ENCODE measurements at regions not wholly inside any gene's neighbourhood (a gene's known extent, or its start where the extent isn't known, plus 50 kb on each side); places are given as distances from the start of the nearest gene placed in this dataset.

GRCh38 chr6:144876689-144877088 is 591.6 kb downstream of the UTRN start:
- no peak overlapping the region for H3K4me3 Mint-ChIP-seq
- H3K36me3 Mint-ChIP-seq, result peaks cover 20% of the 10 kb centered on the region
- CTCF ChIA-PET, result no interaction called here
- H3K27me3 Mint-ChIP-seq (ENCODE audit: low read depth), result no peaks in the 10 kb centered on the region
- no peak for TF ChIP-seq SMAD4 (CRISPR knock-in tag; IDR thresholded peaks at IDR 0.05)
- no peak for TF ChIP-seq JUN (CRISPR knock-in tag; IDR thresholded peaks at IDR 0.05)
- no peak for TF ChIP-seq ATF1 (CRISPR knock-in tag; IDR thresholded peaks at IDR 0.05)
- H3K27ac Mint-ChIP-seq, result no peak overlapping the region
- ATAC-seq (no peak), DNase-seq (ENCODE audit: low spot score) (no peak)
- H3K9me3 Mint-ChIP-seq, result peaks cover 26% of the 10 kb centered on the region
- H3K4me1 Mint-ChIP-seq, result peaks cover 9% of the 10 kb centered on the region
- POLR2A ChIA-PET, result no interaction called here

DNA sequence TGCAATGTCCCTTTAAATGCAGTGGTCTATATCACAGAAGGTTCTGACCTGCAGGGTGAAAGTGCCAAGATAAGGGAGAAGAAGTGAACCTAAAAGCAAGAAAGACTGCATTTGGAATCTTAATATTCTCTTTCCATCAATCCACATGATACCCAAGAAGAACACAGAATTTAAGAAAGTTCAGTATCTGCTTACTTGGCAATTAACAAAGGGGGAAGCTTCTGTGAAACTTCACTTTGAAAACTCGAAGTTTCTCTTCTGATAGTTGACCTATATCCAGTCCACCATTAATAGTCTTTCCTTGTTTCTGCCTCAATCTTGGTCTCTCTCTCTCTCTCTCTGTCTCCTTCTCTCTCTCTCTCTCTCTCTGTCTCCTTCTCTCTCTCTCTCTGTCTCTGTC is 592.0 kb downstream of the UTRN start:
- H3K9me3 Mint-ChIP-seq, result peaks cover 25% of the 10 kb centered on the region
- CTCF ChIA-PET, result no interaction called here
- H3K36me3 Mint-ChIP-seq, result peaks cover 20% of the 10 kb centered on the region
- no peaks in the 10 kb centered on the region for H3K27me3 Mint-ChIP-seq (ENCODE audit: low read depth)
- DNase-seq (ENCODE audit: low spot score) (no peak), ATAC-seq (no peak)
- H3K4me3 Mint-ChIP-seq, result no peak overlapping the region
- no peak for TF ChIP-seq NR3C1 (CRISPR knock-in tag; conservative IDR thresholded peaks at IDR 0.05; ENCODE audit: low read depth)
- TF ChIP-seq, protein P1, sequence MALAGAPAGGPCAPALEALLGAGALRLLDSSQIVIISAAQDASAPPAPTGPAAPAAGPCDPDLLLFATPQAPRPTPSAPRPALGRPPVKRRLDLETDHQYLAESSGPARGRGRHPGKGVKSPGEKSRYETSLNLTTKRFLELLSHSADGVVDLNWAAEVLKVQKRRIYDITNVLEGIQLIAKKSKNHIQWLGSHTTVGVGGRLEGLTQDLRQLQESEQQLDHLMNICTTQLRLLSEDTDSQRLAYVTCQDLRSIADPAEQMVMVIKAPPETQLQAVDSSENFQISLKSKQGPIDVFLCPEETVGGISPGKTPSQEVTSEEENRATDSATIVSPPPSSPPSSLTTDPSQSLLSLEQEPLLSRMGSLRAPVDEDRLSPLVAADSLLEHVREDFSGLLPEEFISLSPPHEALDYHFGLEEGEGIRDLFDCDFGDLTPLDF (CRISPR knock-in tag; IDR thresholded peaks at IDR 0.05), result no peak
- TF ChIP-seq EMX1 (CRISPR knock-in tag; IDR thresholded peaks at IDR 0.05), result no peak
- no peak for TF ChIP-seq TEAD4 (CRISPR knock-in tag; IDR thresholded peaks at IDR 0.05)
- TF ChIP-seq PRDM15 (CRISPR knock-in tag; IDR thresholded peaks at IDR 0.05), result no peak
- TF ChIP-seq, protein P2, sequence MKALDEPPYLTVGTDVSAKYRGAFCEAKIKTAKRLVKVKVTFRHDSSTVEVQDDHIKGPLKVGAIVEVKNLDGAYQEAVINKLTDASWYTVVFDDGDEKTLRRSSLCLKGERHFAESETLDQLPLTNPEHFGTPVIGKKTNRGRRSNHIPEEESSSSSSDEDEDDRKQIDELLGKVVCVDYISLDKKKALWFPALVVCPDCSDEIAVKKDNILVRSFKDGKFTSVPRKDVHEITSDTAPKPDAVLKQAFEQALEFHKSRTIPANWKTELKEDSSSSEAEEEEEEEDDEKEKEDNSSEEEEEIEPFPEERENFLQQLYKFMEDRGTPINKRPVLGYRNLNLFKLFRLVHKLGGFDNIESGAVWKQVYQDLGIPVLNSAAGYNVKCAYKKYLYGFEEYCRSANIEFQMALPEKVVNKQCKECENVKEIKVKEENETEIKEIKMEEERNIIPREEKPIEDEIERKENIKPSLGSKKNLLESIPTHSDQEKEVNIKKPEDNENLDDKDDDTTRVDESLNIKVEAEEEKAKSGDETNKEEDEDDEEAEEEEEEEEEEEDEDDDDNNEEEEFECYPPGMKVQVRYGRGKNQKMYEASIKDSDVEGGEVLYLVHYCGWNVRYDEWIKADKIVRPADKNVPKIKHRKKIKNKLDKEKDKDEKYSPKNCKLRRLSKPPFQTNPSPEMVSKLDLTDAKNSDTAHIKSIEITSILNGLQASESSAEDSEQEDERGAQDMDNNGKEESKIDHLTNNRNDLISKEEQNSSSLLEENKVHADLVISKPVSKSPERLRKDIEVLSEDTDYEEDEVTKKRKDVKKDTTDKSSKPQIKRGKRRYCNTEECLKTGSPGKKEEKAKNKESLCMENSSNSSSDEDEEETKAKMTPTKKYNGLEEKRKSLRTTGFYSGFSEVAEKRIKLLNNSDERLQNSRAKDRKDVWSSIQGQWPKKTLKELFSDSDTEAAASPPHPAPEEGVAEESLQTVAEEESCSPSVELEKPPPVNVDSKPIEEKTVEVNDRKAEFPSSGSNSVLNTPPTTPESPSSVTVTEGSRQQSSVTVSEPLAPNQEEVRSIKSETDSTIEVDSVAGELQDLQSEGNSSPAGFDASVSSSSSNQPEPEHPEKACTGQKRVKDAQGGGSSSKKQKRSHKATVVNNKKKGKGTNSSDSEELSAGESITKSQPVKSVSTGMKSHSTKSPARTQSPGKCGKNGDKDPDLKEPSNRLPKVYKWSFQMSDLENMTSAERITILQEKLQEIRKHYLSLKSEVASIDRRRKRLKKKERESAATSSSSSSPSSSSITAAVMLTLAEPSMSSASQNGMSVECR (CRISPR knock-in tag; IDR thresholded peaks at IDR 0.05; ENCODE audit: borderline replicate concordance), result no peak
- no peak for TF ChIP-seq ZNF532 (CRISPR knock-in tag; IDR thresholded peaks at IDR 0.05; ENCODE audit: borderline replicate concordance)
- no peak for TF ChIP-seq ZNF232 (CRISPR knock-in tag; IDR thresholded peaks at IDR 0.05)
- TF ChIP-seq OVOL2 (CRISPR knock-in tag; IDR thresholded peaks at IDR 0.05; ENCODE audit: borderline replicate concordance), result no peak
- TF ChIP-seq, protein P3, sequence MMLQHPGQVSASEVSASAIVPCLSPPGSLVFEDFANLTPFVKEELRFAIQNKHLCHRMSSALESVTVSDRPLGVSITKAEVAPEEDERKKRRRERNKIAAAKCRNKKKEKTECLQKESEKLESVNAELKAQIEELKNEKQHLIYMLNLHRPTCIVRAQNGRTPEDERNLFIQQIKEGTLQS (CRISPR knock-in tag; conservative IDR thresholded peaks at IDR 0.05), result no peak
- TF ChIP-seq TEAD1 (CRISPR knock-in tag; IDR thresholded peaks at IDR 0.05), result no peak
- no peak for TF ChIP-seq ZNF416 (CRISPR knock-in tag; IDR thresholded peaks at IDR 0.05)
- no peak for TF ChIP-seq ETV6 (CRISPR knock-in tag; IDR thresholded peaks at IDR 0.05)
- no peak for TF ChIP-seq ZSCAN18 (CRISPR knock-in tag; IDR thresholded peaks at IDR 0.05)
- TF ChIP-seq USF2 (CRISPR knock-in tag; IDR thresholded peaks at IDR 0.05), result no peak
- H3K27ac Mint-ChIP-seq, result no peak overlapping the region
- H3K4me1 Mint-ChIP-seq, result peaks cover 9% of the 10 kb centered on the region
- POLR2A ChIA-PET, result no interaction called here

All from WTC11 (cell line).